HG03460 (cell line): ENCODE measurements at regions not wholly inside any gene's neighbourhood (a gene's known extent, or its start where the extent isn't known, plus 50 kb on each side); places are given as distances from the start of the nearest gene placed in this dataset.
"Not testable (repeated sequence)": the region's sequence is repeated elsewhere in the genome, so short reads cannot be mapped to it uniquely, and the experiment has no call there.

ENCODE experiments used
- ATAC-seq: cut with Tn5 transposase; IDR thresholded peaks from one replicate; pipeline ENCODE4 v1.9.1; 2021; ENCODE audit not compliant: unreplicated experiment

- not testable (repeated sequence) for ATAC-seq
These were observed 274.9 kb upstream of the USP25 start for GRCh38 chr21:15454931-15455330.

- ATAC-seq = no peak
These were observed 273.8 kb upstream of the USP25 start for GRCh38 chr21:15455819-15456462.

GRCh38 chr21:15457965-15458364, 271.8 kb upstream of the USP25 start:
- ATAC-seq = no peak

GRCh38 chr21:15462092-15462491, 267.7 kb upstream of the USP25 start:
- no peak for ATAC-seq

GRCh38 chr21:15466329-15466728, 263.5 kb upstream of the USP25 start:
- no peak for ATAC-seq

- no peak for ATAC-seq
These were observed 261.4 kb upstream of the USP25 start for GRCh38 chr21:15468368-15468767.

- ATAC-seq = no peak
These were observed 257.4 kb upstream of the USP25 start for GRCh38 chr21:15472108-15473040.

- not testable (repeated sequence) for ATAC-seq
These were observed 252.0 kb upstream of the USP25 start for GRCh38 chr21:15477773-15478172.

GRCh38 chr21:15480160-15480559, 249.6 kb upstream of the USP25 start:
- ATAC-seq = no peak

GRCh38 chr21:15483138-15483780, 246.5 kb upstream of the USP25 start:
- peak; percentile 97 for ATAC-seq

GRCh38 chr21:15486460-15487195, 243.2 kb upstream of the USP25 start:
- ATAC-seq = no peak

GRCh38 chr21:15487196-15487550, 242.6 kb upstream of the USP25 start:
- no peak for ATAC-seq

GRCh38 chr21:15491100-15491499, 238.7 kb upstream of the USP25 start:
- no peak for ATAC-seq

- no peak for ATAC-seq
These were observed 236.1 kb upstream of the USP25 start for GRCh38 chr21:15493646-15494045.

GRCh38 chr21:15494481-15494880, 235.3 kb upstream of the USP25 start:
- ATAC-seq = no peak

GRCh38 chr21:15495965-15496364, 233.8 kb upstream of the USP25 start:
- no peak for ATAC-seq

- ATAC-seq = no peak
These were observed 232.9 kb upstream of the USP25 start for GRCh38 chr21:15496911-15497310.

GRCh38 chr21:15498455-15498854, 231.3 kb upstream of the USP25 start:
- ATAC-seq = no peak

GRCh38 chr21:15506086-15506485, 223.7 kb upstream of the USP25 start:
- no peak for ATAC-seq

GRCh38 chr21:15508554-15508953, 221.2 kb upstream of the USP25 start:
- no peak for ATAC-seq
